HepG2 (cell line): ENCODE measurements at regions not wholly inside any gene's neighbourhood (a gene's known extent, or its start where the extent isn't known, plus 50 kb on each side); places are given as distances from the start of the nearest gene placed in this dataset.
A peak's percentile ranks its signal among the peaks of the same experiment; 100 is the strongest.

Source experiments
- ATAC-seq: fragments of 200-7000 bp; cut with Tn5 transposase; 3 replicates; pipeline ENCODE4 v1.9.1; 2020; ENCODE audit warnings: mild to moderate bottlenecking, moderate library complexity
- BruUV-seq: library from RNA; stranded (reverse); fragments of 400-500 nt; replicated peaks from 2 replicates; lab custom pipeline; 2021; lab: Mats Ljungman, UMichigan
- CTCF ChIA-PET: fragments of 300-600 bp; formaldehyde crosslinking; extraction: SDS; loops from one replicate; lab custom pipeline; 2021; ENCODE audit warnings: low total read pairs, inconsistent platforms, low intra/inter-chr PET ratio; lab: Yijun Ruan, JAX
- POLR2A ChIA-PET: fragments of 350-600 bp; sonication (Branson Sonifier 250); formaldehyde crosslinking; loops from one replicate; lab custom pipeline; 2020; ENCODE audit warnings: antibody characterized with exemption, inconsistent platforms; lab: Yijun Ruan, JAX
- DNase-seq: peaks from one replicate; pipeline ENCODE4 v3.0.0-alpha.2; 2015; ENCODE audit warnings: low spot score
- FAIRE-seq: peaks from 3 replicates; lab custom pipeline; 2011; peaks lifted over from hg19 to GRCh38; lab: Jason Lieb, UNC
- H2AFZ ChIP-seq: one replicate; pipeline ENCODE4 v1.6.1; 2011; ENCODE audit warnings: low read length, inconsistent platforms
- H3K27ac ChIP-seq: fragments of 300-600 bp; 3 replicates; pipeline ENCODE4 v1.8.0; 2011; ENCODE audit warnings: mixed run types, mild to moderate bottlenecking, mixed read lengths, low read length, inconsistent platforms; ENCODE audit not compliant: insufficient read depth; ENCODE audit errors: extremely low read length
- H3K27me3 ChIP-seq, 2 experiments: fragments of 200-600 bp in 1 of 2; 2 replicates in 1 of 2; 3 replicates in 1 of 2; pipeline versions ENCODE4 v1.6.0 to v1.8.0; 2011; ENCODE audit warnings: low read length in 2 of 2, mild to moderate bottlenecking in 2 of 2, moderate library complexity in 2 of 2, inconsistent platforms in 1 of 2; ENCODE audit not compliant: insufficient read depth in 2 of 2, control insufficient read depth in 1 of 2
- H3K36me3 ChIP-seq, 2 experiments: fragments of 200-600 bp in 1 of 2; replicated peaks in 1 of 2; 2 replicates in 1 of 2; 3 replicates in 1 of 2; pipeline versions ENCODE4 v1.5.1 to v1.8.0; 2011; ENCODE audit warnings: low read length in 2 of 2, inconsistent platforms in 1 of 2; ENCODE audit not compliant: insufficient read depth in 2 of 2, control insufficient read depth in 1 of 2
- H3K4me1 ChIP-seq: 2 replicates; pipeline ENCODE4 v1.5.1; 2012; ENCODE audit warnings: low read length, inconsistent platforms; ENCODE audit not compliant: insufficient read depth
- H3K4me2 ChIP-seq: 2 replicates; pipeline ENCODE4 v1.6.0; 2011; ENCODE audit warnings: low read depth, low read length, inconsistent platforms
- H3K4me3 ChIP-seq, 3 experiments: fragments of 200-600 bp in 1 of 3; sonication (generic), shearing (Covaris generic) in 1 of 3; replicated peaks in 1 of 3; 2 replicates each; pipeline ENCODE4 v1.5.1; 2011 to 2016; ENCODE audit warnings: low read length in 3 of 3, inconsistent platforms in 2 of 3, low read depth in 2 of 3, mild to moderate bottlenecking in 2 of 3, control low read depth in 1 of 3, mixed read lengths in 1 of 3; ENCODE audit not compliant: insufficient read depth in 1 of 3
- H3K79me2 ChIP-seq: one replicate; pipeline ENCODE4 v1.6.1; 2011; ENCODE audit warnings: low read length, inconsistent platforms; ENCODE audit not compliant: insufficient read depth
- H3K9ac ChIP-seq: 2 replicates; pipeline ENCODE4 v1.6.0; 2011; ENCODE audit warnings: mild to moderate bottlenecking, low read depth, low read length, inconsistent platforms; ENCODE audit not compliant: insufficient read depth
- H3K9me3 ChIP-seq: 2 replicates; pipeline ENCODE4 v1.5.1; 2012; ENCODE audit warnings: mild to moderate bottlenecking, low read length
- H4K20me1 ChIP-seq: 2 replicates; pipeline ENCODE4 v1.6.0; 2011; ENCODE audit warnings: inconsistent platforms, mild to moderate bottlenecking, low read length, moderate library complexity; ENCODE audit not compliant: insufficient read depth
- ASH2L ChIP-seq: fragments of 300-600, 200-600 bp; sonication (generic); IDR thresholded peaks from 2 replicates; pipeline ENCODE4 v1.7.0; 2017; ENCODE audit warnings: low read depth, mild to moderate bottlenecking, moderate library complexity, mixed read lengths, low read length; ENCODE audit not compliant: insufficient read length
- CEBPB ChIP-seq: IDR thresholded peaks from 2 replicates; pipeline ENCODE4 v1.6.1; 2011; ENCODE audit warnings: low read depth, low read length, improper control_type of control experiment, borderline replicate concordance
- CEBPG ChIP-seq: IDR thresholded peaks from 2 replicates; pipeline ENCODE4 v1.6.1; 2016
- HHEX ChIP-seq: IDR thresholded peaks from 2 replicates; pipeline ENCODE4 v1.6.1; 2016; ENCODE audit warnings: control low read depth
- RARG ChIP-seq: sonication (generic); formaldehyde crosslinking; IDR thresholded peaks from 2 replicates; pipeline ENCODE4 v1.4.0; 2020; ENCODE audit warnings: low read depth, mild to moderate bottlenecking, missing genetic modification reagents
- SMAD3 ChIP-seq: sonication (generic); formaldehyde crosslinking; IDR thresholded peaks from 2 replicates; pipeline ENCODE4 v1.4.0; 2020; ENCODE audit warnings: missing genetic modification reagents
- SPEN ChIP-seq: sonication (generic); formaldehyde crosslinking; IDR thresholded peaks from 2 replicates; pipeline ENCODE4 v1.5.1; 2020; ENCODE audit warnings: low read depth, mild to moderate bottlenecking, missing genetic modification reagents
- ZNF547 ChIP-seq: sonication (generic); formaldehyde crosslinking; IDR thresholded peaks from 2 replicates; pipeline ENCODE4 v1.5.1; 2020; ENCODE audit warnings: mild to moderate bottlenecking, missing genetic modification reagents
- WGBS: methylation state at CpG from one replicate; pipeline ENCODE4 v1.1.6; 2017; ENCODE audit warnings: low lambda C conversion rate; 5-methylcytosine and 5-hydroxymethylcytosine counted together
- in situ Hi-C: cut with HindIII; loops from 2 replicates; pipeline ENCODE4 v1.10.0; 2017; ENCODE audit warnings: low pct_unique_long_range_greater_than_20kb; ENCODE audit not compliant: extremely low pct_ligation_motif_present
- intact Hi-C: fragments of 100-400 bp; cut with micrococcal nuclease; formaldehyde crosslinking; loops from one replicate; pipeline ENCODE4 v1.10.0; 2022; ENCODE audit not compliant: unreplicated experiment
- TF ChIP-seq, protein P1 (sequence below): sonication (generic); formaldehyde crosslinking; IDR thresholded peaks from 2 replicates; pipeline ENCODE4 v1.5.0; 2020; ENCODE audit warnings: missing genetic modification reagents
- TF ChIP-seq, protein P2 (sequence below): IDR thresholded peaks from 2 replicates; pipeline ENCODE4 v1.6.1; 2016; ENCODE audit warnings: mild to moderate bottlenecking, missing biosample characterization, missing genetic modification reagents

GRCh38 chr13:87798536-87798935 lies 127.4 kb downstream of the SLITRK5 start:
- ChIA-PET CTCF (no interaction called here), POLR2A (no interaction called here)
- DNase-seq, result no peak
- Histone ChIP-seq H3K27ac (no peak overlapping the region), H3K4me3 (no peak overlapping the region), H3K4me2 (no peak overlapping the region), H3K36me3 (no peaks in the 10 kb centered on the region), H3K79me2 (no peaks in the 10 kb centered on the region), H4K20me1 (no peaks in the 10 kb centered on the region), H3K9me3 (no peaks in the 10 kb centered on the region), H3K9ac (no peak overlapping the region), H3K4me1 (no peaks in the 10 kb centered on the region), H3K27me3 (no peaks in the 10 kb centered on the region), H2AFZ (no peak overlapping the region)
- in situ Hi-C loops (loop anchor here (25.0 kb wide), 1 partner anchor 536 kb away; no protein-coding TSS in a partner anchor), intact Hi-C loops (no loop called here)
- TF ChIP-seq HHEX (no peak), SMAD3 (CRISPR knock-in tag) (no peak), SPEN (CRISPR knock-in tag) (no peak), RARG (CRISPR knock-in tag) (no peak), ZNF547 (CRISPR knock-in tag) (no peak)
- TF ChIP-seq, protein P1, sequence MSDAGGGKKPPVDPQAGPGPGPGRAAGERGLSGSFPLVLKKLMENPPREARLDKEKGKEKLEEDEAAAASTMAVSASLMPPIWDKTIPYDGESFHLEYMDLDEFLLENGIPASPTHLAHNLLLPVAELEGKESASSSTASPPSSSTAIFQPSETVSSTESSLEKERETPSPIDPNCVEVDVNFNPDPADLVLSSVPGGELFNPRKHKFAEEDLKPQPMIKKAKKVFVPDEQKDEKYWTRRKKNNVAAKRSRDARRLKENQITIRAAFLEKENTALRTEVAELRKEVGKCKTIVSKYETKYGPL, result no peak
- TF ChIP-seq, protein P2, sequence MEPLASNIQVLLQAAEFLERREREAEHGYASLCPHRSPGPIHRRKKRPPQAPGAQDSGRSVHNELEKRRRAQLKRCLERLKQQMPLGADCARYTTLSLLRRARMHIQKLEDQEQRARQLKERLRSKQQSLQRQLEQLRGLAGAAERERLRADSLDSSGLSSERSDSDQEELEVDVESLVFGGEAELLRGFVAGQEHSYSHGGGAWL (CRISPR knock-in tag), result no peak
- BruUV-seq, result no TSS peak
- no peak for FAIRE-seq
- no peak for ATAC-seq
- 2% methylated on average over 2 of the region's 2 CpGs for WGBS

GRCh38 chr13:87810391-87810801 lies 139.2 kb downstream of the SLITRK5 start:
- Histone ChIP-seq H2AFZ (no peak overlapping the region), H3K4me1 (no peaks in the 10 kb centered on the region), H3K79me2 (no peaks in the 10 kb centered on the region), H3K4me3 (no peak overlapping the region; a peak in 1 of 6 replicates), H3K4me2 (peak overlapping the region; percentile 45; the same call in 1 of the 2 replicates), H3K27me3 (no peaks in the 10 kb centered on the region), H3K9ac (no peak overlapping the region), H3K9me3 (no peaks in the 10 kb centered on the region), H4K20me1 (0 out of 2 replicates have a peak, but pooled peaks cover 2% of the 10 kb centered on the region), H3K36me3 (no peaks in the 10 kb centered on the region), H3K27ac (no peak overlapping the region)
- ChIA-PET POLR2A (no interaction called here), CTCF (no interaction called here)
- ATAC-seq (peak; percentile 97), FAIRE-seq (no peak), DNase-seq (peak; percentile 18)
- 19% methylated on average over 3 of the region's 13 CpGs for WGBS
- no TSS peak for BruUV-seq
- TF ChIP-seq CEBPB (peak; percentile 43; the same call in 1 of the 2 replicates), CEBPG (CRISPR knock-in tag) (0 out of 2 replicates have a peak, but pooled peaks have one; percentile 18), ASH2L (no peak)
- intact Hi-C loops, result no loop called here
- in situ Hi-C loops, result no loop called here
